ENCODE measurements at regions not wholly inside any gene's neighbourhood (a gene's known extent, or its start where the extent isn't known, plus 50 kb on each side); places are given as distances from the start of the nearest gene placed in this dataset.
"Not testable (repeated sequence)": the region's sequence is repeated elsewhere in the genome, so short reads cannot be mapped to it uniquely, and the experiment has no call there.

DNA sequence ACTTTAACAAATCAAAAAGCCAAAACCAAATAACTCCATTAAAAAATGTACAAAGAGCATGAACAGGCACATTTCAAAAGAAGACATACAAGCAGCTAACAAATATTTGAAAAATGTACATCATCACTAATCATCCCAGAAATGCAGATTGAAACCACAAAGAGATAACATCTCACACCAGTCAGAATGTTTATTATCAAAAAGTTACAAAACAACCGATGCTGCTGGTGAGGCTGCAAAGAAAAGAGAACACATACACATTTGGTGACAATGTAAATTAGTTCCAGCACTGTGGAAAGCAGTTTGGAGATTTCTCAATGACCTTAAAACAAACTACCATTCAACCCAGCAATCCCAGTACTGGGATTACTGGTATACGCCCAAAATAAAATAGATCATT lies 756.0 kb upstream of the PCDH20 start:
- Histone ChIP-seq H3K9me3 (no peaks in the 10 kb centered on the region), H3K27ac (replicated peaks in 1 of 4) (no peak overlapping the region), H3K27me3 (no peaks in the 10 kb centered on the region), H3K4me1 (no peaks in the 10 kb centered on the region), H3K4me3 (no peak overlapping the region), H3K36me3 (no peaks in the 10 kb centered on the region)
- WGBS: 89% methylated on average over 2 of the region's 2 CpGs
- intact Hi-C loops (cut with DNase I): no loop called here
- TF ChIP-seq POLR2AphosphoS5 (IDR thresholded peaks at IDR 0.05) (no peak), POLR2A (IDR thresholded peaks at IDR 0.05; ENCODE audit: low read depth) (no peak), EP300 (IDR thresholded peaks at IDR 0.05) (no peak)
- TF ChIP-seq, protein P1, sequence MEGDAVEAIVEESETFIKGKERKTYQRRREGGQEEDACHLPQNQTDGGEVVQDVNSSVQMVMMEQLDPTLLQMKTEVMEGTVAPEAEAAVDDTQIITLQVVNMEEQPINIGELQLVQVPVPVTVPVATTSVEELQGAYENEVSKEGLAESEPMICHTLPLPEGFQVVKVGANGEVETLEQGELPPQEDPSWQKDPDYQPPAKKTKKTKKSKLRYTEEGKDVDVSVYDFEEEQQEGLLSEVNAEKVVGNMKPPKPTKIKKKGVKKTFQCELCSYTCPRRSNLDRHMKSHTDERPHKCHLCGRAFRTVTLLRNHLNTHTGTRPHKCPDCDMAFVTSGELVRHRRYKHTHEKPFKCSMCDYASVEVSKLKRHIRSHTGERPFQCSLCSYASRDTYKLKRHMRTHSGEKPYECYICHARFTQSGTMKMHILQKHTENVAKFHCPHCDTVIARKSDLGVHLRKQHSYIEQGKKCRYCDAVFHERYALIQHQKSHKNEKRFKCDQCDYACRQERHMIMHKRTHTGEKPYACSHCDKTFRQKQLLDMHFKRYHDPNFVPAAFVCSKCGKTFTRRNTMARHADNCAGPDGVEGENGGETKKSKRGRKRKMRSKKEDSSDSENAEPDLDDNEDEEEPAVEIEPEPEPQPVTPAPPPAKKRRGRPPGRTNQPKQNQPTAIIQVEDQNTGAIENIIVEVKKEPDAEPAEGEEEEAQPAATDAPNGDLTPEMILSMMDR (IDR thresholded peaks at IDR 0.05): no peak
- no peak for DNase-seq (ENCODE audit: extremely low spot score)

DNA sequence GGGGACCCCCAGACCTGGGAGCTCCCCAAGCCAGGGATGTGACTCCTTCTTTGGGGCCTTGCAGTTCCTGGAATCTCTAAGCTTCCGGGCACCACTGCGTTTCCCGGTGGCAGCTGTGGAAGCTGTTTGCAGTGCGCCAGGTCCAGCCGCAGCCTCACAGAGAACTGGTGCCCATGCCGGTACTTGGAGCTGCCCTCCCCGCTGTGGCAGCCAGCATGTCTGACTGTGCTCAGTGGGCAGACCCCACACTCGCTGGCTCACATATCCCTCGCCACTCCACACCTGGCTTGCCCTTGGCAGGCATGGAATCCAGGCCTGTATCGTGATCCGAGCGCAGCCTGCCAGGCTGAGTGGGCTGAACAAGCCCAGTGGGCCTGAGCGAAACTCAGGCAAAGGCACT lies 753.2 kb upstream of the PCDH20 start:
- DNase-seq (ENCODE audit: extremely low spot score): no peak
- 82% methylated on average over 8 of the region's 13 CpGs for WGBS
- Histone ChIP-seq H3K36me3 (no peaks in the 10 kb centered on the region), H3K9me3 (no peaks in the 10 kb centered on the region), H3K27me3 (no peaks in the 10 kb centered on the region), H3K4me3 (no peak overlapping the region), H3K27ac (replicated peaks in 1 of 4) (no peak overlapping the region), H3K4me1 (no peaks in the 10 kb centered on the region)
- intact Hi-C loops (cut with DNase I): no loop called here
- TF ChIP-seq EP300 (IDR thresholded peaks at IDR 0.05) (no peak), POLR2AphosphoS5 (IDR thresholded peaks at IDR 0.05) (no peak), POLR2A (IDR thresholded peaks at IDR 0.05; ENCODE audit: low read depth) (no peak)
- TF ChIP-seq, protein P1 (IDR thresholded peaks at IDR 0.05): no peak

DNA sequence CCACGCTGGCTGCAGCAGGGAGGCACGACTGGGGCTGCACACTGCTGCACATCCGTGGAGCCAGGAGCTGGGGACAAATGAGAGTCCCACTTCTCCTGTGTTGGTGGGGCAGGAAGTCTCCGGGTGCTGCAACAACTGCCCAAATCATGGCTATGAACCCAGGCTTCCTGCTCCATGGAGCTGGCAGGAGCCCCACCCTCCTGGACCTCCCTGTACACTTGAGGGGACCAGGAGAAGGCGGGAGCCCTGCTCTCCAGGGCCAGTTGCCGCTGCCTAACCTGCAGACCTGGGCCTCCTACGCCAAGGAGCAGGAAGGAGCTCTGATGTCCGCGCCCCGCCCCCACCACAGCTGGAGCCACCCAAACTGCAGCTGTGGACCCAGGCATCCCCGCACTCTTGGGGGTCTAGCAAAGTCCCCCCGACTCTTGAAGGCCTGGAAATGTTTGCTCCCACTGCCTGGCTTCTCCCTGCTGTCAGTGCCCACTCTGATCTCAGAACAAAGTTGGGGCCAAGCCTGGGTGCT lies 752.1 kb upstream of the PCDH20 start:
- DNase-seq (ENCODE audit: extremely low spot score): no peak
- TF ChIP-seq, protein P1 (IDR thresholded peaks at IDR 0.05): no peak
- no peak for TF ChIP-seq EP300 (IDR thresholded peaks at IDR 0.05)
- TF ChIP-seq POLR2AphosphoS5 (IDR thresholded peaks at IDR 0.05): no peak
- TF ChIP-seq POLR2A (IDR thresholded peaks at IDR 0.05; ENCODE audit: low read depth): no peak
- no peak overlapping the region for H3K4me3 ChIP-seq
- no peaks in the 10 kb centered on the region for H3K36me3 ChIP-seq
- no peaks in the 10 kb centered on the region for H3K27me3 ChIP-seq
- H3K4me1 ChIP-seq: no peaks in the 10 kb centered on the region
- no peaks in the 10 kb centered on the region for H3K9me3 ChIP-seq
- intact Hi-C loops (cut with DNase I): no loop called here
- WGBS: 91% methylated on average over 5 of the region's 12 CpGs
- H3K27ac ChIP-seq (replicated peaks in 1 of 4): no peak overlapping the region

DNA sequence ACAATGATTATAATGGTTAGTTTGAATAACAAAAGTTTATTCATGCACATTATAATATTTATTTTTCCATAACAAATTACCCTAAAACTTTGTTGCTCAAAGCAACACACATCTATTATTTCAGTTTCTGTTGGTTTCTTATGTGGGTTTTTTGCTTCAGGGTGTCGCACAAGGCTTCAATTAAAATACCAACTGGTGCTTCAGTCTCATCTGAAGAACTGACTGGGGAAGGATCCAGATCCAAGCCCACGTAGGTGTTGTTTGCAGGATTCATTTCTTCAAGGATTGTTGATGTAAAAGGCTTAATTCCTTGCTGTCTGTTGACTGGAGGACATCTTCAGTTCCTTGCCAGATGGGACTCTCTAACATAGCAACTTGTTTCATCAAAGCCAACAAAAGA lies 747.2 kb upstream of the PCDH20 start:
- H3K27me3 ChIP-seq: no peaks in the 10 kb centered on the region
- TF ChIP-seq POLR2AphosphoS5 (IDR thresholded peaks at IDR 0.05) (no peak), POLR2A (IDR thresholded peaks at IDR 0.05; ENCODE audit: low read depth) (no peak), EP300 (IDR thresholded peaks at IDR 0.05) (no peak)
- TF ChIP-seq, protein P1 (IDR thresholded peaks at IDR 0.05): no peak
- no peaks in the 10 kb centered on the region for H3K4me1 ChIP-seq
- intact Hi-C loops (cut with DNase I): no loop called here
- no peak overlapping the region for H3K4me3 ChIP-seq
- H3K9me3 ChIP-seq: no peaks in the 10 kb centered on the region
- H3K27ac ChIP-seq (replicated peaks in 1 of 4): no peak overlapping the region
- WGBS: 79% methylated on average over 2 of the region's 2 CpGs
- H3K36me3 ChIP-seq: no peaks in the 10 kb centered on the region
- no peak for DNase-seq (ENCODE audit: extremely low spot score)

DNA sequence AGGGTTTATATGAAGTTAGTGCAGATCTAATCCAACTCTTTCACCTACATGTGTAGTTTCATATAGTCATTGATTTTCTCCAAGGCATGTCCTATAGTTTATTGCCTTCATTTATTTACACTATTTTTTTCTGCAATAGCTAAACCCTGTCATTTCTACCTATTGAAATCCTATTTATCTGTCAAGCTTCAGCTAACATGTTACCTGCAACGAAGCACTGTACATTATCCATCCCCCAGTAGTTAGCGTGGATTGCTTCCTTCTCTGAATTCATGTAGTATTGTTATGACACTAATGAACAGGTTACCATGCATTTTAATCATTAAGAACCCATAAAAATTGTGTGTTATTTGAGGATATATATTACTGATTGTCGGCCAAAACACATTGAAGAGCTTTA lies 742.9 kb upstream of the PCDH20 start:
- H3K36me3 ChIP-seq: no peaks in the 10 kb centered on the region
- intact Hi-C loops (cut with DNase I): no loop called here
- H3K27me3 ChIP-seq: no peaks in the 10 kb centered on the region
- no peak for DNase-seq (ENCODE audit: extremely low spot score)
- no peak for TF ChIP-seq EP300 (IDR thresholded peaks at IDR 0.05)
- TF ChIP-seq POLR2AphosphoS5 (IDR thresholded peaks at IDR 0.05): no peak
- no peak for TF ChIP-seq POLR2A (IDR thresholded peaks at IDR 0.05; ENCODE audit: low read depth)
- TF ChIP-seq, protein P1 (IDR thresholded peaks at IDR 0.05): no peak
- H3K4me3 ChIP-seq: no peak overlapping the region
- WGBS: 84% methylated on average over 3 of the region's 3 CpGs
- no peaks in the 10 kb centered on the region for H3K4me1 ChIP-seq
- H3K27ac ChIP-seq (replicated peaks in 1 of 4): no peak overlapping the region
- no peaks in the 10 kb centered on the region for H3K9me3 ChIP-seq

DNA sequence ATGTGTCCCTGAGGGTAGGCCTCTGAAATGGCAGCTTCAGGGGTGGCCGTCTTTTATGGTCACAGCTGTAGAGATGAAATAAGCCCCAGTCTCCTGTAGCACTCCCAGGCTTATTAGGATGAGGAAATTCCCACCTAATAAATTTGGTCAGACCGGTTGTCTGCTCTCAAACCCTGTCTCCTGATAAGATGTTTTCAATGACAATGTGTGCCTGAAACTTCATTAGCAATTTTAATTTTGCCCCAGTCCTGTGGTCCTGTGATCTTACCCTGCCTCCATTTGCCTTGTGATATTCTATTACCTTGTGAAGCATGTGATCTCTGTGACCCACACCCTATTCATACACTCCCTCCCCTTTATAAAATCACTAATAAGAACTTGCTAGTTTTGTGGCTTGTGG lies 736.1 kb upstream of the PCDH20 start:
- DNase-seq (ENCODE audit: extremely low spot score); H3K36me3 ChIP-seq; H3K27me3 ChIP-seq; intact Hi-C loops (cut with DNase I); H3K27ac ChIP-seq (replicated peaks in 1 of 4); H3K9me3 ChIP-seq; H3K4me3 ChIP-seq; H3K4me1 ChIP-seq: not testable (repeated sequence)
- WGBS: 100% methylated on average over 2 of the region's 2 CpGs

All from esophagus muscularis mucosa (tissue), 4 donors.